K562 (cell line): ENCODE measurements at regions not wholly inside any gene's neighbourhood (a gene's known extent, or its start where the extent isn't known, plus 50 kb on each side); places are given as distances from the start of the nearest gene placed in this dataset.

Source experiments
- ATAC-seq: fragments of 200-7000 bp; cut with Tn5 transposase; 3 replicates; pipeline ENCODE4 v1.9.1; 2020; ENCODE audit warnings: moderate library complexity
- BruUV-seq: library from RNA; stranded (reverse); fragments of 400-500 nt; replicated peaks from 2 replicates; lab custom pipeline; 2021; lab: Mats Ljungman, UMichigan
- CTCF ChIA-PET: fragments of 300-600 bp; formaldehyde crosslinking; extraction: SDS; loops from one replicate; lab custom pipeline; 2021; ENCODE audit warnings: low intra/inter-chr PET ratio; lab: Yijun Ruan, JAX
- POLR2A ChIA-PET: fragments of 300-600, 350-650 bp; sonication (Branson Sonifier 250); formaldehyde crosslinking; extraction: SDS; loops from one replicate; lab custom pipeline; 2021; ENCODE audit warnings: antibody characterized with exemption, inconsistent platforms; lab: Yijun Ruan, JAX
- DNase-seq, 4 experiments: peaks; one replicate each; pipeline versions ENCODE4 v3.0.0 to v3.0.0-alpha.2; 2011 to 2018; ENCODE audit warnings: low spot score in 3 of 4, mixed read lengths in 3 of 4; ENCODE audit errors: extremely low read depth in 1 of 4
- FAIRE-seq: peaks from 2 replicates; lab custom pipeline; 2011; peaks lifted over from hg19 to GRCh38; lab: Jason Lieb, UNC
- H2AFZ ChIP-seq: 2 replicates; pipeline ENCODE4 v1.6.0; 2011; ENCODE audit warnings: low read depth, low read length, control low read depth, inconsistent platforms
- H3K27ac ChIP-seq: fragments of 200-600 bp; 3 replicates; pipeline ENCODE4 v1.8.0; 2011; ENCODE audit warnings: low read depth, mild to moderate bottlenecking, control low read depth, inconsistent platforms, low read length, moderate library complexity, mixed read lengths; ENCODE audit errors: extremely low read depth
- H3K27me3 ChIP-seq, 2 experiments: fragments of 300-600 bp in 1 of 2; 2 replicates in 1 of 2; 3 replicates in 1 of 2; pipeline versions ENCODE4 v1.6.0 to v1.8.0; 2011; ENCODE audit warnings: inconsistent platforms in 2 of 2, low read length in 2 of 2, mild to moderate bottlenecking in 1 of 2, mixed read lengths in 1 of 2, moderate library complexity in 1 of 2; ENCODE audit not compliant: control insufficient read depth in 2 of 2, insufficient read depth in 2 of 2
- H3K36me3 ChIP-seq: fragments of 300-600 bp; 3 replicates; pipeline ENCODE4 v1.8.0; 2011; ENCODE audit warnings: mild to moderate bottlenecking, low read length, inconsistent platforms; ENCODE audit not compliant: control insufficient read depth, insufficient read depth
- H3K4me1 ChIP-seq, 2 experiments: fragments of 200-600 bp in 1 of 2; replicated peaks in 1 of 2; 2 replicates in 1 of 2; 3 replicates in 1 of 2; pipeline versions ENCODE4 v1.5.1 to v1.8.0; 2011; ENCODE audit warnings: inconsistent platforms in 2 of 2, low read length in 2 of 2, mild to moderate bottlenecking in 1 of 2, mixed read lengths in 1 of 2, moderate library complexity in 1 of 2; ENCODE audit not compliant: control insufficient read depth in 2 of 2, insufficient read depth in 2 of 2
- H3K4me2 ChIP-seq: 2 replicates; pipeline ENCODE4 v1.6.1; 2011; ENCODE audit warnings: low read length, control low read depth, inconsistent platforms, mixed read lengths; ENCODE audit not compliant: insufficient read depth
- H3K4me3 ChIP-seq: fragments of 200-600 bp; sonication (generic), shearing (Covaris generic); 2 replicates; pipeline ENCODE4 v1.5.1; 2016; ENCODE audit warnings: control low read depth, inconsistent platforms
- H3K79me2 ChIP-seq: fragments of 200-600 bp; 3 replicates; pipeline ENCODE4 v1.8.0; 2011; ENCODE audit warnings: low read length, inconsistent platforms; ENCODE audit not compliant: control insufficient read depth, insufficient read depth
- H3K9ac ChIP-seq, 2 experiments: 2 replicates each; pipeline versions ENCODE4 v1.6.0 to v1.6.1; 2011; ENCODE audit warnings: low read depth in 2 of 2, low read length in 2 of 2, control low read depth in 1 of 2, inconsistent platforms in 1 of 2, mild to moderate bottlenecking in 1 of 2, mixed read lengths in 1 of 2; ENCODE audit not compliant: insufficient read depth in 1 of 2
- H3K9me1 ChIP-seq: one replicate; pipeline ENCODE4 v1.6.0; 2011; ENCODE audit warnings: inconsistent platforms, mild to moderate bottlenecking, low read length, moderate library complexity; ENCODE audit not compliant: control insufficient read depth, insufficient read depth
- H3K9me3 ChIP-seq: replicated peaks from 2 replicates; pipeline ENCODE4 v1.5.1; 2011; ENCODE audit warnings: low read depth, low read length, inconsistent platforms; ENCODE audit not compliant: control insufficient read depth, insufficient read depth
- H4K20me1 ChIP-seq: replicated peaks from 2 replicates; pipeline ENCODE4 v1.6.1; 2011; ENCODE audit warnings: low read length, inconsistent platforms, mixed read lengths; ENCODE audit not compliant: control insufficient read depth, insufficient read depth
- BMI1 ChIP-seq: fragments of 150-350 bp; IDR thresholded peaks from 2 replicates; pipeline ENCODE4 v1.6.1; 2014; ENCODE audit warnings: low read length
- CBX1 ChIP-seq: sonication (generic); IDR thresholded peaks from 2 replicates; pipeline ENCODE4 v1.6.1; 2016; ENCODE audit warnings: antibody characterized with exemption, low read depth, mild to moderate bottlenecking
- CBX3 ChIP-seq, 2 experiments: IDR thresholded peaks; 1 replicate in 1 of 2; 2 replicates in 1 of 2; pipeline ENCODE4 v1.6.1; 2012; ENCODE audit warnings: inconsistent platforms in 2 of 2, low read length in 2 of 2, borderline replicate concordance in 1 of 2, control low read depth in 1 of 2
- COPS2 ChIP-seq: fragments of 450-650 bp; conservative IDR thresholded peaks from 2 replicates; pipeline ENCODE4 v1.6.1; 2016; ENCODE audit warnings: mild to moderate bottlenecking, moderate library complexity
- FOSL1 ChIP-seq: fragments of 200-800 bp; sonication (Bioruptor generic); conservative IDR thresholded peaks from 2 replicates; pipeline ENCODE4 v1.6.1; 2016; ENCODE audit warnings: missing genetic modification characterization, missing compliant biosample characterization
- NONO ChIP-seq, 2 experiments: fragments of 200-400 bp in 1 of 2; fragments of 450-650 bp in 1 of 2; formaldehyde crosslinking in 1 of 2; IDR thresholded peaks; 2 replicates each; pipeline ENCODE4 v1.6.1; 2017; ENCODE audit warnings: low read depth in 2 of 2, mild to moderate bottlenecking in 2 of 2, moderate library complexity in 2 of 2, low read length in 1 of 2
- POLR3G ChIP-seq: IDR thresholded peaks from 2 replicates; pipeline ENCODE4 v1.6.1; 2011; ENCODE audit not compliant: insufficient read length, insufficient replicate concordance; ENCODE audit errors: extremely low read depth
- SMAD3 ChIP-seq: fragments of 450-650 bp; formaldehyde crosslinking; conservative IDR thresholded peaks from 2 replicates; pipeline ENCODE4 v1.4.0; 2020; ENCODE audit warnings: mild to moderate bottlenecking
- ZC3H8 ChIP-seq: fragments of 450-650 bp; IDR thresholded peaks from 2 replicates; pipeline ENCODE4 v1.6.1; 2017
- ZNF124 ChIP-seq: sonication (generic); formaldehyde crosslinking; IDR thresholded peaks from 2 replicates; pipeline ENCODE4 v1.8.1; 2022; ENCODE audit warnings: missing genetic modification reagents
- WGBS: fragments of 100-300 bp; shearing (Covaris generic); methylation state at CpG from one replicate; pipeline ENCODE4 v1.1.6; 2016; ENCODE audit warnings: low coverage, mixed read lengths; ENCODE audit not compliant: insufficient coverage; ENCODE audit errors: missing lambda C conversion rate; 5-methylcytosine and 5-hydroxymethylcytosine counted together
- in situ Hi-C: fragments of 300-500 bp; cut with MboI; formaldehyde crosslinking; loops from 4 replicates; pipeline ENCODE4 v1.15.0; 2018; ENCODE audit warnings: inconsistent platforms, mixed read lengths
- intact Hi-C: fragments of 100-400 bp; cut with micrococcal nuclease; formaldehyde crosslinking; loops from 2 replicates; pipeline ENCODE4 v1.14.2; 2022
- TF ChIP-seq, protein P1 (sequence below): fragments of 250-450 bp; sonication (Bioruptor Pico); IDR thresholded peaks from 2 replicates; pipeline ENCODE4 v1.5.0; 2020; ENCODE audit warnings: mild to moderate bottlenecking, borderline replicate concordance
- TF ChIP-seq, protein P2 (sequence below): fragments of 250-450 bp; sonication (Bioruptor Pico); IDR thresholded peaks from 2 replicates; pipeline ENCODE4 v1.6.1; 2021; ENCODE audit warnings: mild to moderate bottlenecking
- TF ChIP-seq, protein P3 (sequence below), 2 experiments: fragments of 450-650 bp in 1 of 2; sonication (generic) in 1 of 2; formaldehyde crosslinking; conservative IDR thresholded peaks; 2 replicates each; pipeline versions ENCODE4 v1.4.0 to v1.8.1; 2020 to 2022; ENCODE audit warnings: mild to moderate bottlenecking in 1 of 2, missing genetic modification reagents in 1 of 2

DNA sequence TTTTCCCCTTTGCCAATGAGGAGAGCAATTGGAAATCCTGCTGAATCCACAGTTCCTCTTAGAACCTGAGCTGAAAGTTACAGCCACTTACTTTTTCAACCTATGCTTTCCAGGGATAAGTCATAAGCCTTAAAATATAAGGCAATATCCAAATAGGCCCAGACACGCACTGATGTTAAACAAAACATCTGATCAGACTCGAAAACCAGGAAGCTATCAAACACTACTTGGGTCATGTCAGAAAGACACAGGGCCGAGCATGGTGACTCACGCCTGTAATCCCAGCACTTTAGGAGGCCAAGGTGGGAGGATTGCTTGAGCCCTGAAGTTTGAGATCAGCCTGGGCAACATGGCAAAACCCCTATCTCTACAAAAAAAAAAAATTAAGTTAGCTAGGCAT is 192.1 kb downstream of the SP3 start:
- Histone ChIP-seq H3K27me3 (peaks cover 13 to 27% of the 10 kb centered on the region in 2 experiments), H3K9ac (no peak overlapping the region), H3K9me1 (no peaks in the 10 kb centered on the region), H3K27ac (no peak overlapping the region), H3K4me3 (no peak overlapping the region), H3K36me3 (no peaks in the 10 kb centered on the region), H4K20me1 (no peaks in the 10 kb centered on the region), H3K79me2 (no peaks in the 10 kb centered on the region), H2AFZ (no peak overlapping the region), H3K9me3 (no peaks in the 10 kb centered on the region), H3K4me2 (no peak overlapping the region), H3K4me1 (no peaks in the 10 kb centered on the region)
- 3% methylated on average over 4 of the region's 4 CpGs for WGBS
- ChIA-PET POLR2A (interaction anchor here (0.6 kb wide), 2 partner anchors 23 to 329 kb away, joined by 3 read pairs; no protein-coding TSS in a partner anchor), CTCF (no interaction called here)
- intact Hi-C loops (no loop called here), in situ Hi-C loops (no loop called here)
- no peak for FAIRE-seq
- no peak for ATAC-seq
- TF ChIP-seq ZC3H8: no peak
- 0 out of 2 replicates have a peak, but pooled peaks have one; percentile 30 for TF ChIP-seq FOSL1 (tag)
- BruUV-seq: no TSS peak
- no peak for DNase-seq

DNA sequence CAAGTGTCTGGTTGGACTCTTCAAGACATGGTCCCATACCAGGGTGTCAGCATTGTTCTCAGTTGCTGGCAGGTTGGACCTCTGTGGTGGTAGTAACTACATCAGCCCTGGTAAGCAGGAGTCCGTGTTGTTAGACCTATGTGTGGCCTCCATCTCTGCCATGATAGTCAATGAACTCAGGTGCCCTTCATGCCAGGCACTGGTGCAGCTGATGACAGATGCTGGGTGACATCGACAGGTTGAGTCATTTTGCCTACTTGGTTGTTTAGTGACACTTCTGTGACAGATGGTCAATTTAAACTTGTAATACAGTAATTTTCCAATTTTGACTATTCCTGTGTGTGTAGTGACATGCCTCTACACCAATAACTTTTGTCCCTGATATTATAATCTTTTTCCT is 189.7 kb downstream of the SP3 start:
- H3K4me1 ChIP-seq: no peaks in the 10 kb centered on the region
- POLR2A ChIA-PET: interaction anchor here (0.8 kb wide), 1 partner anchor 9 kb away, joined by 3 read pairs; no protein-coding TSS in a partner anchor
- H3K4me2 ChIP-seq: no peak overlapping the region
- no TSS peak for BruUV-seq
- CTCF ChIA-PET: no interaction called here
- no peaks in the 10 kb centered on the region for H3K9me3 ChIP-seq
- FAIRE-seq: no peak
- 3% methylated on average over 2 of the region's 2 CpGs for WGBS
- no peak for DNase-seq
- H3K27ac ChIP-seq: no peak overlapping the region
- no peak overlapping the region for H3K4me3 ChIP-seq
- H3K36me3 ChIP-seq: no peaks in the 10 kb centered on the region
- H3K9ac ChIP-seq: no peak overlapping the region
- ATAC-seq: no peak
- H2AFZ ChIP-seq: no peak overlapping the region
- no peaks in the 10 kb centered on the region for H4K20me1 ChIP-seq
- in situ Hi-C loops: no loop called here
- intact Hi-C loops: no loop called here
- no peaks in the 10 kb centered on the region for H3K79me2 ChIP-seq
- no peaks in the 10 kb centered on the region for H3K9me1 ChIP-seq
- peaks cover 10 to 18% of the 10 kb centered on the region in 2 experiments for H3K27me3 ChIP-seq
- TF ChIP-seq BMI1 (no peak), NONO (IDR thresholded peaks at IDR 0.05; ENCODE audit: low read depth in 2 of 2, low read length in 1 of 2) (no peak), COPS2 (no peak), CBX1 (no peak), POLR3G (no peak), SMAD3 (CRISPR knock-in tag) (no peak), ZNF124 (CRISPR knock-in tag) (no peak), CBX3 (IDR thresholded peaks at IDR 0.05; ENCODE audit: borderline replicate concordance in 1 of 2, low read length in 2 of 2) (no peak)
- TF ChIP-seq, protein P1, sequence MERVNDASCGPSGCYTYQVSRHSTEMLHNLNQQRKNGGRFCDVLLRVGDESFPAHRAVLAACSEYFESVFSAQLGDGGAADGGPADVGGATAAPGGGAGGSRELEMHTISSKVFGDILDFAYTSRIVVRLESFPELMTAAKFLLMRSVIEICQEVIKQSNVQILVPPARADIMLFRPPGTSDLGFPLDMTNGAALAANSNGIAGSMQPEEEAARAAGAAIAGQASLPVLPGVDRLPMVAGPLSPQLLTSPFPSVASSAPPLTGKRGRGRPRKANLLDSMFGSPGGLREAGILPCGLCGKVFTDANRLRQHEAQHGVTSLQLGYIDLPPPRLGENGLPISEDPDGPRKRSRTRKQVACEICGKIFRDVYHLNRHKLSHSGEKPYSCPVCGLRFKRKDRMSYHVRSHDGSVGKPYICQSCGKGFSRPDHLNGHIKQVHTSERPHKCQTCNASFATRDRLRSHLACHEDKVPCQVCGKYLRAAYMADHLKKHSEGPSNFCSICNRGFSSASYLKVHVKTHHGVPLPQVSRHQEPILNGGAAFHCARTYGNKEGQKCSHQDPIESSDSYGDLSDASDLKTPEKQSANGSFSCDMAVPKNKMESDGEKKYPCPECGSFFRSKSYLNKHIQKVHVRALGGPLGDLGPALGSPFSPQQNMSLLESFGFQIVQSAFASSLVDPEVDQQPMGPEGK (CRISPR knock-in tag): no peak
- TF ChIP-seq, protein P2, sequence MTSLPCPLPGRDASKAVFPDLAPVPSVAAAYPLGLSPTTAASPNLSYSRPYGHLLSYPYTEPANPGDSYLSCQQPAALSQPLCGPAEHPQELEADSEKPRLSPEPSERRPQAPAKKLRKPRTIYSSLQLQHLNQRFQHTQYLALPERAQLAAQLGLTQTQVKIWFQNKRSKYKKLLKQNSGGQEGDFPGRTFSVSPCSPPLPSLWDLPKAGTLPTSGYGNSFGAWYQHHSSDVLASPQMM (CRISPR knock-in tag): no peak
- TF ChIP-seq, protein P3, sequence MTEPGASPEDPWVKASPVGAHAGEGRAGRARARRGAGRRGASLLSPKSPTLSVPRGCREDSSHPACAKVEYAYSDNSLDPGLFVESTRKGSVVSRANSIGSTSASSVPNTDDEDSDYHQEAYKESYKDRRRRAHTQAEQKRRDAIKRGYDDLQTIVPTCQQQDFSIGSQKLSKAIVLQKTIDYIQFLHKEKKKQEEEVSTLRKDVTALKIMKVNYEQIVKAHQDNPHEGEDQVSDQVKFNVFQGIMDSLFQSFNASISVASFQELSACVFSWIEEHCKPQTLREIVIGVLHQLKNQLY (CRISPR knock-in tag; conservative IDR thresholded peaks at IDR 0.05): no peak
